HCT116 (cell line): ENCODE measurements at regions not wholly inside any gene's neighbourhood (a gene's known extent, or its start where the extent isn't known, plus 50 kb on each side); places are given as distances from the start of the nearest gene placed in this dataset.

Source experiments
- ATAC-seq: fragments of 200-7000 bp; cut with Tn5 transposase; 2 replicates; pipeline ENCODE4 v1.9.1; 2020; ENCODE audit warnings: mild to moderate bottlenecking, moderate library complexity
- BruUV-seq: library from RNA; stranded (reverse); fragments of 400-500 nt; replicated peaks from 2 replicates; lab custom pipeline; 2021; lab: Mats Ljungman, UMichigan
- CTCF ChIA-PET: fragments of 300-600 bp; sonication (Branson Sonifier 250); formaldehyde crosslinking; loops from one replicate; lab custom pipeline; 2021; ENCODE audit warnings: antibody characterized with exemption; lab: Charles Lee
- POLR2A ChIA-PET: fragments of 300-600, 350-600 bp; sonication (Branson Sonifier 250); formaldehyde crosslinking; loops from one replicate; lab custom pipeline; 2021; ENCODE audit warnings: antibody characterized with exemption; lab: Charles Lee
- RAD21 ChIA-PET, 2 experiments: fragments of 300-600 bp; sonication (Branson Sonifier 250); formaldehyde crosslinking; loops; one replicate each; lab custom pipeline; 2023; ENCODE audit warnings: low total read pairs in 2 of 2; ENCODE audit not compliant: uncharacterized antibody in 2 of 2, unreplicated experiment in 2 of 2, low non-redundant PET in 1 of 2; lab: Charles Lee
- DNase-seq: peaks from one replicate; pipeline ENCODE4 v3.0.0-alpha.2; 2010; ENCODE audit warnings: low read depth, low spot score
- H2AFZ ChIP-seq: fragments of 200-600 bp; shearing (Covaris generic), sonication (generic); 2 replicates; pipeline ENCODE4 v1.6.1; 2017; ENCODE audit warnings: low read depth, mixed run types, mixed read lengths, antibody characterized with exemption, low read length; ENCODE audit not compliant: poor library complexity, severe bottlenecking
- H3K27ac ChIP-seq: 2 replicates; pipeline ENCODE4 v1.5.1; 2012; ENCODE audit warnings: low read depth, low read length
- H3K27me3 ChIP-seq: fragments of 200-600 bp; sonication (generic); 2 replicates; pipeline ENCODE4 v1.6.1; 2016; ENCODE audit warnings: mixed run types, low read length, mixed read lengths; ENCODE audit not compliant: insufficient read depth
- H3K36me3 ChIP-seq, 2 experiments: fragments of 200-500 bp in 1 of 2; fragments of 200-600 bp in 1 of 2; sonication (Bioruptor generic) in 1 of 2; sonication (generic) in 1 of 2; 2 replicates each; pipeline versions ENCODE4 v1.5.1 to v1.6.1; 2014 to 2016; ENCODE audit warnings: low read length in 2 of 2, inconsistent platforms in 1 of 2, mixed read lengths in 1 of 2, mixed run types in 1 of 2; ENCODE audit not compliant: insufficient read depth in 2 of 2, control insufficient read depth in 1 of 2
- H3K4me1 ChIP-seq, 2 experiments: fragments of 200-600 bp in 1 of 2; sonication (generic) in 1 of 2; 2 replicates each; pipeline versions ENCODE4 v1.5.1 to v1.6.1; 2012 to 2017; ENCODE audit warnings: low read length in 2 of 2, inconsistent platforms in 1 of 2, mild to moderate bottlenecking in 1 of 2, mixed read lengths in 1 of 2, mixed run types in 1 of 2, moderate library complexity in 1 of 2; ENCODE audit not compliant: insufficient read depth in 2 of 2, control insufficient read depth in 1 of 2
- H3K4me2 ChIP-seq: fragments of 200-600 bp; sonication (generic); 2 replicates; pipeline ENCODE4 v1.6.1; 2017; ENCODE audit warnings: mixed run types, low read length, mixed read lengths
- H3K4me3 ChIP-seq, 2 experiments: fragments of 200-600 bp in 1 of 2; sonication (generic) in 1 of 2; replicated peaks in 1 of 2; 2 replicates each; pipeline ENCODE4 v1.5.1; 2011 to 2016; ENCODE audit warnings: low read length in 2 of 2, control low read depth in 1 of 2, low read depth in 1 of 2, mild to moderate bottlenecking in 1 of 2, mixed read lengths in 1 of 2, mixed run types in 1 of 2
- H3K79me2 ChIP-seq: fragments of 200-600 bp; sonication (generic); 2 replicates; pipeline ENCODE4 v1.6.1; 2017; ENCODE audit warnings: mild to moderate bottlenecking, mixed run types, low read length, moderate library complexity, mixed read lengths; ENCODE audit not compliant: insufficient read depth
- H3K9ac ChIP-seq: fragments of 200-600 bp; sonication (generic); 2 replicates; pipeline ENCODE4 v1.6.1; 2016; ENCODE audit warnings: low read length, mixed read lengths
- H3K9me2 ChIP-seq: fragments of 200-600 bp; sonication (generic), shearing (Covaris generic); 2 replicates; pipeline ENCODE4 v1.6.1; 2017; ENCODE audit warnings: mixed run types, mild to moderate bottlenecking, moderate library complexity; ENCODE audit not compliant: insufficient read depth
- H3K9me3 ChIP-seq, 2 experiments: fragments of 200-500 bp in 1 of 2; fragments of 200-600 bp in 1 of 2; sonication (Bioruptor generic) in 1 of 2; sonication (generic) in 1 of 2; 2 replicates each; pipeline ENCODE4 v1.6.1; 2014 to 2017; ENCODE audit warnings: low read length in 2 of 2, mixed read lengths in 2 of 2, inconsistent platforms in 1 of 2, low read depth in 1 of 2, mild to moderate bottlenecking in 1 of 2, mixed run types in 1 of 2, moderate library complexity in 1 of 2; ENCODE audit not compliant: control insufficient read depth in 1 of 2, insufficient read depth in 1 of 2
- H4K20me1 ChIP-seq: fragments of 200-600 bp; sonication (generic), shearing (Covaris generic); 2 replicates; pipeline ENCODE4 v1.6.1; 2017; ENCODE audit warnings: mixed run types, mild to moderate bottlenecking, moderate library complexity; ENCODE audit not compliant: insufficient read depth
- ATF3 ChIP-seq: IDR thresholded peaks from 2 replicates; pipeline ENCODE4 v1.6.1; 2012
- CBX3 ChIP-seq: IDR thresholded peaks from 2 replicates; pipeline ENCODE4 v1.6.1; 2012; ENCODE audit warnings: low read depth
- EGR1 ChIP-seq: IDR thresholded peaks from 2 replicates; pipeline ENCODE4 v1.6.1; 2012; ENCODE audit warnings: low read depth
- EZH2 ChIP-seq: fragments of 200-600 bp; sonication (generic); IDR thresholded peaks from 2 replicates; pipeline ENCODE4 v1.6.1; 2017; ENCODE audit warnings: antibody characterized with exemption, mixed run types
- EZH2phosphoT487 ChIP-seq: fragments of 200-600 bp; IDR thresholded peaks from 2 replicates; pipeline ENCODE4 v1.6.1; 2018; ENCODE audit warnings: antibody characterized with exemption, borderline replicate concordance
- JUND ChIP-seq: IDR thresholded peaks from 2 replicates; pipeline ENCODE4 v1.6.1; 2012
- POLR2AphosphoS5 ChIP-seq: IDR thresholded peaks from 2 replicates; pipeline ENCODE4 v1.6.1; 2011; ENCODE audit warnings: mild to moderate bottlenecking, low read depth, low read length, moderate library complexity
- SP1 ChIP-seq: IDR thresholded peaks from 2 replicates; pipeline ENCODE4 v1.6.1; 2012; ENCODE audit warnings: low read depth
- TCF7L2 ChIP-seq: IDR thresholded peaks from 2 replicates; pipeline ENCODE4 v1.7.0; 2011; ENCODE audit warnings: borderline replicate concordance, inconsistent platforms; ENCODE audit not compliant: insufficient read depth, insufficient read length; ENCODE audit errors: extremely low read depth
- ZBTB33 ChIP-seq: IDR thresholded peaks from 2 replicates; pipeline ENCODE4 v1.6.1; 2011; ENCODE audit warnings: mild to moderate bottlenecking, low read length, moderate library complexity; ENCODE audit not compliant: insufficient replicate concordance; ENCODE audit errors: extremely low read depth
- ZFX ChIP-seq: fragments of 450-650 bp; IDR thresholded peaks from 2 replicates; pipeline ENCODE4 v1.6.1; 2017
- ZNF274 ChIP-seq: fragments of 200-500 bp; sonication (Bioruptor generic); IDR thresholded peaks from 2 replicates; pipeline ENCODE4 v1.6.1; 2014; ENCODE audit warnings: mild to moderate bottlenecking, low read depth, low read length, inconsistent platforms
- intact Hi-C: fragments of 100-400 bp; cut with micrococcal nuclease; formaldehyde crosslinking; loops from 2 replicates; pipeline ENCODE4 v1.10.0; 2022
- TF ChIP-seq, protein P1 (sequence below): IDR thresholded peaks from 2 replicates; pipeline ENCODE4 v1.6.1; 2012

GRCh38 chr13:97559981-97560380, 126.0 kb downstream of the RAP2A start:
- DNase-seq: no peak
- no peak overlapping the region for H2AFZ ChIP-seq
- TF ChIP-seq ZBTB33 (no peak), EZH2 (no peak), SP1 (no peak), ATF3 (no peak), CBX3 (no peak), POLR2AphosphoS5 (no peak), JUND (no peak), TCF7L2 (no peak)
- RAD21 ChIA-PET: no interaction called here
- no peak overlapping the region for H3K4me2 ChIP-seq
- no peak overlapping the region for H3K4me3 ChIP-seq
- POLR2A ChIA-PET: no interaction called here
- no peak overlapping the region for H3K27ac ChIP-seq
- H3K9me2 ChIP-seq: no peaks in the 10 kb centered on the region; the same call in 1 of the 2 replicates
- intact Hi-C loops: no loop called here
- no peaks in the 10 kb centered on the region for H3K79me2 ChIP-seq
- no TSS peak for BruUV-seq
- ATAC-seq: no peak
- H3K36me3 ChIP-seq: no peaks in the 10 kb centered on the region
- CTCF ChIA-PET: no interaction called here
- no peaks in the 10 kb centered on the region for H3K27me3 ChIP-seq
- no peaks in the 10 kb centered on the region for H4K20me1 ChIP-seq
- H3K9me3 ChIP-seq: no peaks in the 10 kb centered on the region
- H3K4me1 ChIP-seq: no peaks in the 10 kb centered on the region
- no peak overlapping the region for H3K9ac ChIP-seq

GRCh38 chr13:97561182-97561581, 127.2 kb downstream of the RAP2A start:
- H3K9me3 ChIP-seq: no peaks in the 10 kb centered on the region
- ATAC-seq: no peak
- H3K9ac ChIP-seq: no peak overlapping the region
- H3K27ac ChIP-seq: no peak overlapping the region
- no TSS peak for BruUV-seq
- POLR2A ChIA-PET: no interaction called here
- CTCF ChIA-PET: no interaction called here
- H3K4me1 ChIP-seq: no peaks in the 10 kb centered on the region
- H4K20me1 ChIP-seq: no peaks in the 10 kb centered on the region
- DNase-seq: no peak
- H3K9me2 ChIP-seq: no peaks in the 10 kb centered on the region
- H3K4me3 ChIP-seq: no peak overlapping the region
- H3K27me3 ChIP-seq: no peaks in the 10 kb centered on the region
- RAD21 ChIA-PET: no interaction called here
- H3K79me2 ChIP-seq: no peaks in the 10 kb centered on the region
- H3K36me3 ChIP-seq: no peaks in the 10 kb centered on the region
- intact Hi-C loops: no loop called here
- H3K4me2 ChIP-seq: no peak overlapping the region
- H2AFZ ChIP-seq: no peak overlapping the region
- TF ChIP-seq ZBTB33 (no peak), ZFX (no peak), EZH2phosphoT487 (no peak), EGR1 (no peak), ZNF274 (no peak)
- TF ChIP-seq, protein P1, sequence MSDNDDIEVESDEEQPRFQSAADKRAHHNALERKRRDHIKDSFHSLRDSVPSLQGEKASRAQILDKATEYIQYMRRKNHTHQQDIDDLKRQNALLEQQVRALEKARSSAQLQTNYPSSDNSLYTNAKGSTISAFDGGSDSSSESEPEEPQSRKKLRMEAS: no peak
